ENCODE measurements at regions not wholly inside any gene's neighbourhood (a gene's known extent, or its start where the extent isn't known, plus 50 kb on each side); places are given as distances from the start of the nearest gene placed in this dataset.

DNA sequence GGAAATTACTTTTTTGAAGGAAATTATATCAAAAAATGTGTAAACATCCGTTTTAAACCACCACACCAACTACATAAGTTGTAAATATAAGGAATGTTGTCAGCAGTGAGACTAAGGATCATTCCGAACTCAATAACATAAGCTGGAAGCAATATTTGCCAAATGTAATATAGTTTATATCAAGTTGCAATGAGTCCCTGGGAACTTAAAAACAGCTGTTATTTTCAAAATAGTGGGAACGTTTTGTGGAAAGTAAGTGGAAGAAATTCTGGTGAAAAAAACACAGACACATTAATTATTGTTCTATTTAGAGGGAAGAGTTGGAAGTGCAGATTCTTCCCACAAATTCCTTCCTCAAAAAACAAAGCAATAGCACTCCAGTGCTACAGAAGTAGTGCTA, 444.3 kb downstream of the NAP1L3 start:
- TF ChIP-seq, protein P1, sequence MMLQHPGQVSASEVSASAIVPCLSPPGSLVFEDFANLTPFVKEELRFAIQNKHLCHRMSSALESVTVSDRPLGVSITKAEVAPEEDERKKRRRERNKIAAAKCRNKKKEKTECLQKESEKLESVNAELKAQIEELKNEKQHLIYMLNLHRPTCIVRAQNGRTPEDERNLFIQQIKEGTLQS (IDR thresholded peaks at IDR 0.05): no peak
- TF ChIP-seq CTCF (IDR thresholded peaks at IDR 0.05; ENCODE audit: low read depth, low read length, missing input control) (no peak), YY1 (IDR thresholded peaks at IDR 0.05) (no peak), TAF1 (conservative IDR thresholded peaks at IDR 0.05) (no peak), RAD21 (IDR thresholded peaks at IDR 0.05) (no peak), FOXA1 (IDR thresholded peaks at IDR 0.05) (no peak), EGR1 (IDR thresholded peaks at IDR 0.05; ENCODE audit: low read depth in 2 of 2) (no peak), JUND (IDR thresholded peaks at IDR 0.05) (no peak), NR2F2 (IDR thresholded peaks at IDR 0.05) (no peak), RXRA (IDR thresholded peaks at IDR 0.05) (no peak), SP1 (IDR thresholded peaks at IDR 0.05) (no peak)
